ENCODE measurements at regions not wholly inside any gene's neighbourhood (a gene's known extent, or its start where the extent isn't known, plus 50 kb on each side); places are given as distances from the start of the nearest gene placed in this dataset.

DNA sequence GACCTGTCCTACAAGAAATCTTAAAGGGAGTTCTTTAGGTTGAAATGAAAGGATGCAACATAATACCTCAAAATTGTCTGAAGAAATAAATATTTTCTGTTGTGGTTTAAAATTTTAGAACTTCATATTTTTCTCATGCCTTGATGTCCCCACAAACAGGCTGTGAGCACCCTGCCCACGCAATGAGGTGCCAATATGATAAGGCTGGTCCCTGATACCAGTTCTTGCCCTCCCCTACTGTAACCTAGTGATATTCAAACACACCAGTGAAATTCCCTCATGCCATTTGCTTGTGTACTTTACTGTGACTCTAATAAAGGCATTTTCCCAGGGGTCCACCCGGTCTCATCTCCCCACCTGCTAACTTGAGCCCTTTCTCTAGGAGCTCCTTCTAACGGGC, 67.3 kb upstream of the SIRPG start:
- no peaks in the 10 kb centered on the region for H3K9me3 ChIP-seq (ENCODE audit: control insufficient read depth, insufficient read depth, low read length)
- dilution Hi-C loops (cut with HindIII; ENCODE audit: low sequenced_read_pairs, unreplicated experiment), result no loop called here
- H2AK5ac ChIP-seq (ENCODE audit: low read depth, low read length), result no peak overlapping the region
- H3K4me2 ChIP-seq (ENCODE audit: low read depth, low read length), result no peak overlapping the region
- H3K9ac ChIP-seq (ENCODE audit: low read depth, low read length), result no peak overlapping the region
- ChIA-PET POLR2A (ENCODE audit: unreplicated experiment) (no interaction called here), CTCF (no interaction called here)
- H4K8ac ChIP-seq (ENCODE audit: low read depth in 2 of 2, low read length in 2 of 2), result no peak overlapping the region
- H3K79me1 ChIP-seq (ENCODE audit: low read depth in 1 of 2, low read length in 2 of 2), result no peaks in the 10 kb centered on the region
- H3K56ac ChIP-seq (ENCODE audit: extremely low read depth, insufficient read depth, low read length), result no peak overlapping the region
- H3K4me1 ChIP-seq (ENCODE audit: control insufficient read depth, insufficient read depth, low read length), result no peaks in the 10 kb centered on the region
- peaks cover 8% of the 10 kb centered on the region for H3K27me3 ChIP-seq (ENCODE audit: control insufficient read depth, insufficient read depth, low read length)
- no peak overlapping the region for H3K14ac ChIP-seq (replicated peaks; ENCODE audit: low read depth, low read length)
- no TSS peak for BruUV-seq (replicated peaks)
- no peak overlapping the region for H3K23ac ChIP-seq (ENCODE audit: low read depth, low read length)
- H3K4ac ChIP-seq (ENCODE audit: low read depth, low read length), result no peak overlapping the region
- ATAC-seq (ENCODE audit: low read depth) (no peak), DNase-seq (no peak)
- no peak overlapping the region for H2AFZ ChIP-seq (replicated peaks; ENCODE audit: low read length, poor library complexity)
- in situ Hi-C loops (cut with MboI; ENCODE audit: low sequenced_read_pairs), result no loop called here
- no peak overlapping the region for H4K5ac ChIP-seq (ENCODE audit: low read depth, low read length)
- no peak overlapping the region for H3K18ac ChIP-seq (ENCODE audit: low read depth, low read length)
- no peak overlapping the region for H2BK20ac ChIP-seq (ENCODE audit: low read depth, low read length)
- TF ChIP-seq RFX5 (IDR thresholded peaks at IDR 0.05; ENCODE audit: low read depth, low read length) (no peak), RCOR1 (IDR thresholded peaks at IDR 0.05; ENCODE audit: insufficient replicate concordance, low read length) (no peak), BHLHE40 (IDR thresholded peaks at IDR 0.05; ENCODE audit: low read depth, low read length) (no peak)
- H2AK9ac ChIP-seq (replicated peaks; ENCODE audit: low read depth, low read length, poor library complexity), result no peak overlapping the region
- H3K4me3 ChIP-seq (ENCODE audit: insufficient read depth, low read depth, low read length), result no peak overlapping the region
- no peaks in the 10 kb centered on the region for H3K36me3 ChIP-seq (ENCODE audit: control insufficient read depth, insufficient read depth, low read length)
- H4K91ac ChIP-seq (ENCODE audit: insufficient read depth, low read depth, low read length), result no peak overlapping the region
- H3K27ac ChIP-seq (ENCODE audit: insufficient read depth, low read length), result no peak overlapping the region
- no peak overlapping the region for H2BK15ac ChIP-seq (ENCODE audit: low read depth, low read length)
- intact Hi-C loops (cut with micrococcal nuclease), result no loop called here
- no peaks in the 10 kb centered on the region for H3K9me1 ChIP-seq (ENCODE audit: insufficient read depth, low read length)
- H4K20me1 ChIP-seq (ENCODE audit: insufficient read depth, low read length), result no peaks in the 10 kb centered on the region
- no peak overlapping the region for H2BK5ac ChIP-seq (ENCODE audit: low read depth, low read length, poor library complexity, severe bottlenecking)
- no peak overlapping the region for H2BK120ac ChIP-seq (ENCODE audit: low read depth, low read length)
- WGBS, 2 experiments (ENCODE audit: extremely low coverage in 2 of 2, insufficient read length in 1 of 2), result no CpG with 5 or more reads among the region's 3 CpGs

All from IMR-90 (cell line).